SK-N-SH (cell line): ENCODE measurements at regions not wholly inside any gene's neighbourhood (a gene's known extent, or its start where the extent isn't known, plus 50 kb on each side); places are given as distances from the start of the nearest gene placed in this dataset.

ENCODE experiments used
- CTCF ChIP-seq: fragments of 200-600 bp; sonication (generic); IDR thresholded peaks from 2 replicates; pipeline ENCODE4 v1.6.1; 2017; ENCODE audit warnings: antibody characterized with exemption, mild to moderate bottlenecking, moderate library complexity
- NFIC ChIP-seq: IDR thresholded peaks from 2 replicates; pipeline ENCODE4 v1.4.0; 2012; ENCODE audit warnings: borderline replicate concordance
- RCOR1 ChIP-seq: fragments of 150-350 bp; IDR thresholded peaks from 2 replicates; pipeline ENCODE4 v1.6.1; 2017; ENCODE audit warnings: antibody characterized with exemption, low read length
- REST ChIP-seq: IDR thresholded peaks from 2 replicates; pipeline ENCODE4 v1.6.1; 2012; ENCODE audit warnings: mild to moderate bottlenecking, low read depth, low read length, moderate library complexity

- TF ChIP-seq REST (no peak), NFIC (no peak), CTCF (no peak), RCOR1 (no peak)
Measured at GRCh38 chr17:45628019-45628418, 137.5 kb upstream of the PLEKHM1 start.
